PC-9 (cell line): ENCODE measurements at regions not wholly inside any gene's neighbourhood (a gene's known extent, or its start where the extent isn't known, plus 50 kb on each side); places are given as distances from the start of the nearest gene placed in this dataset.

Experiments used
- CTCF ChIP-seq: fragments of 200-600 bp; sonication (generic); conservative IDR thresholded peaks from 2 replicates; pipeline ENCODE4 v1.6.1; 2017; ENCODE audit warnings: mixed run types, antibody characterized with exemption, mild to moderate bottlenecking, moderate library complexity
- EZH2 ChIP-seq: fragments of 200-600 bp; sonication (generic); IDR thresholded peaks from 2 replicates; pipeline ENCODE4 v1.8.0; 2017; ENCODE audit warnings: antibody characterized with exemption, low read depth

GRCh38 chr16:86911437-86911958 is 333.1 kb downstream of the FOXL1 start:
- TF ChIP-seq CTCF (no peak), EZH2 (no peak)
